ENCODE measurements at regions not wholly inside any gene's neighbourhood (a gene's known extent, or its start where the extent isn't known, plus 50 kb on each side); places are given as distances from the start of the nearest gene placed in this dataset.

- TF ChIP-seq CTCF (IDR thresholded peaks at IDR 0.05) (no peak), POLR2A (IDR thresholded peaks at IDR 0.05) (no peak)
Observed at GRCh38 chr4:114103908-114104307, 124.5 kb upstream of the ARSJ start.

All from ovary (tissue), 3 donors.